IPS DF 6.9 (cell line): ENCODE measurements at regions not wholly inside any gene's neighbourhood (a gene's known extent, or its start where the extent isn't known, plus 50 kb on each side); places are given as distances from the start of the nearest gene placed in this dataset.

Experiments used
- DNase-seq: peaks from one replicate; pipeline ENCODE4 v3.0.0-alpha.2; 2013; ENCODE audit warnings: low read depth, low spot score
- H3K27ac ChIP-seq: one replicate; pipeline ENCODE4 v1.5.1; 2013; ENCODE audit warnings: low read length, control low read depth
- H3K27me3 ChIP-seq: 2 replicates; pipeline ENCODE4 v1.6.1; 2013; ENCODE audit warnings: mild to moderate bottlenecking, low read length; ENCODE audit not compliant: control insufficient read depth, insufficient read depth
- H3K36me3 ChIP-seq: 2 replicates; pipeline ENCODE4 v1.6.1; 2013; ENCODE audit warnings: low read length; ENCODE audit not compliant: control insufficient read depth, insufficient read depth
- H3K4me1 ChIP-seq: 2 replicates; pipeline ENCODE4 v1.6.1; 2013; ENCODE audit warnings: low read length; ENCODE audit not compliant: control insufficient read depth, insufficient read depth
- H3K4me3 ChIP-seq: 2 replicates; pipeline ENCODE4 v1.5.1; 2013; ENCODE audit warnings: mild to moderate bottlenecking, low read length
- H3K9me3 ChIP-seq: 2 replicates; pipeline ENCODE4 v1.6.1; 2013; ENCODE audit warnings: low read length, inconsistent platforms; ENCODE audit not compliant: control insufficient read depth, insufficient read depth
- WGBS: extraction: QIAGEN DNeasy Blood & Tissue Kit; methylation state at CpG from one replicate; pipeline ENCODE4 v1.1.7; 2013; ENCODE audit warnings: mixed read lengths, missing lambda C conversion rate; ENCODE audit not compliant: insufficient read length, insufficient coverage; 5-methylcytosine and 5-hydroxymethylcytosine counted together

DNA sequence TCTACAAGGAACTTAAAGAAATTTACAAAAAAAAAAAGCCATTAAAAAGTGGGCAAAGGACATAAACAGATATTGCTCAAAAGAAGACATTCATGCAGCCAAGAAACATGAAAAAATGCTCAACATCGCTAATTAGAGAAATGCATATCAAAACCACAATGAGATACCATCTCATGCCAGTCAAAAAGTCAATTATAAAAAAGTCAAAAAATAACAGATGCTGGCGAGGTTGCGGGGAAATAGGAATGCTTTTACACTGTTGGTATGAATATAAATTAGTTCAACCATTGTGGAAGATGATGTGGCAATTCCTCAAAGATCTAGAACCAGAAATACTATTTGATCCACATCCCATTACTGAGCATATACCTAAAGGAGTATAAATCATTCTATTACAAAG lies 411.9 kb upstream of the MARCKS start:
- Histone ChIP-seq H3K4me3 (no peak overlapping the region), H3K27ac (no peak overlapping the region), H3K4me1 (no peaks in the 10 kb centered on the region), H3K36me3 (no peaks in the 10 kb centered on the region), H3K9me3 (no peaks in the 10 kb centered on the region), H3K27me3 (no peaks in the 10 kb centered on the region)
- no peak for DNase-seq
- WGBS: no CpG with 5 or more reads among the region's 3 CpGs

DNA sequence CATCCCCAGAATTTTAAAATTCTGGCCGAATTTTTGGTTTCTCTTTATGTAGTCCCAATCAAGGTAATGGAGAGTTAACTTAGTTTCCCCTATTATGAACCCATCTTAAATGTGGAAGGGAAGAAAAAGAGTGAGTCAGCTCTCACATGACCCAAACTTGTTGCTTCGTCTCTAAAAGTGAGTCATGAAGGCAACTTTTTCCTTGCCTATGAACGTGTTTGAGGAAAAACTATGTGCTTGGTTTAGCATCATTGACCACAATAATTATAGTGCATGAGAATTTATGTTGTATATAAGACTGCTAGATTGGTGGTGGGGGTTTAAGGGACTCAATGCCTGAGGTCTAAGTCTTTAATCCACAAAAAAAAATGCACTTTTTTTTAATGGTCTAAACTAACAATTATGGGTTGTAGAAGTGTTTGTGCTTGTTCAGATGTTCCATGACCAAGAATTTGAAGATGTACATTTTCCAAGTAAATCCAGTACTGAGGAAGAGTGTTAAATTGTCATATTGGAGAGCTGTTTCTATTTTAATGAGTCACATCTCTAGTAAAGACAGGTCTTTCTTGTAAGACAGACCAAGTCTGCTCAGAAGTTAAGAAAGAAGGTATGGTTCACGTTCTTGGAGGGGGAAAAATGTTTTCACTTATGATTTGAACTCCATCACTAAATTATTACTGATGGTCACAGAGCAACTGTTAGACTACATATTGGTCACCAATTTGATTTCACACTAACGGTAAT lies 409.9 kb upstream of the MARCKS start:
- WGBS: no CpG with 5 or more reads among the region's 5 CpGs
- no peaks in the 10 kb centered on the region for H3K9me3 ChIP-seq
- no peaks in the 10 kb centered on the region for H3K36me3 ChIP-seq
- no peak for DNase-seq
- no peaks in the 10 kb centered on the region for H3K27me3 ChIP-seq
- no peaks in the 10 kb centered on the region for H3K4me1 ChIP-seq
- no peak overlapping the region for H3K27ac ChIP-seq
- H3K4me3 ChIP-seq: no peak overlapping the region

GRCh38 chr6:113449051-113449450 lies 408.1 kb upstream of the MARCKS start:
- Histone ChIP-seq H3K27me3 (no peaks in the 10 kb centered on the region), H3K4me1 (no peaks in the 10 kb centered on the region), H3K27ac (no peak overlapping the region), H3K9me3 (no peaks in the 10 kb centered on the region), H3K36me3 (no peaks in the 10 kb centered on the region), H3K4me3 (no peak overlapping the region)
- DNase-seq: no peak

GRCh38 chr6:113450061-113450465 lies 407.1 kb upstream of the MARCKS start:
- WGBS: no CpG with 5 or more reads among the region's 1 CpG
- no peaks in the 10 kb centered on the region for H3K36me3 ChIP-seq
- H3K27ac ChIP-seq: no peak overlapping the region
- H3K27me3 ChIP-seq: no peaks in the 10 kb centered on the region
- no peak overlapping the region for H3K4me3 ChIP-seq
- DNase-seq: no peak
- H3K9me3 ChIP-seq: no peaks in the 10 kb centered on the region
- H3K4me1 ChIP-seq: no peaks in the 10 kb centered on the region

GRCh38 chr6:113451049-113451448 lies 406.1 kb upstream of the MARCKS start:
- H3K27ac ChIP-seq: no peak overlapping the region
- H3K4me1 ChIP-seq: no peaks in the 10 kb centered on the region
- H3K9me3 ChIP-seq: no peaks in the 10 kb centered on the region
- DNase-seq: no peak
- H3K27me3 ChIP-seq: no peaks in the 10 kb centered on the region
- H3K4me3 ChIP-seq: no peak overlapping the region
- no peaks in the 10 kb centered on the region for H3K36me3 ChIP-seq
- WGBS: no CpG with 5 or more reads among the region's 3 CpGs

- Histone ChIP-seq H3K36me3 (no peaks in the 10 kb centered on the region), H3K9me3 (no peaks in the 10 kb centered on the region), H3K4me3 (no peak overlapping the region), H3K4me1 (no peaks in the 10 kb centered on the region), H3K27me3 (no peaks in the 10 kb centered on the region), H3K27ac (no peak overlapping the region)
- WGBS: no CpG with 5 or more reads among the region's 4 CpGs
- DNase-seq: no peak
Measured at GRCh38 chr6:113457198-113457597, 399.9 kb upstream of the MARCKS start.

DNA sequence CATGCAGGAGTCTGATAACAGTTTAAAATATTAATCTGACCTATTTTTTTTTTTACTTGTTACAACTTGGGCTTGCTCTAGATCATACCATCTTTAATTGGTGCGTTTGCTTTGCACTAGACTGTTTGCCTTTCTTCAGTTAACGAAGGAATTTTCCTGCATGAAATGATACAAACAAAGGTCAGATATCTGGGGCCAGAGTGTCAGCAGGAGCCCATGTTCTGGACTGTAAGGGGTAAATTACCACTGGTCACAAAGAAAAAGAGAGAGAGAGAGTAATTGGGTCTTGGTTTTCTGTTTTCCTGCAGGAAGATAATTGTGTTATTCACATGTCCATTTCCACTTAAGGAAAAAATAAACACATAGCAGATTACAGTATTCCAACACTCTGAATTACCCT lies 399.4 kb upstream of the MARCKS start:
- DNase-seq: no peak
- no peaks in the 10 kb centered on the region for H3K27me3 ChIP-seq
- H3K4me1 ChIP-seq: no peaks in the 10 kb centered on the region
- H3K27ac ChIP-seq: no peak overlapping the region
- WGBS: no CpG with 5 or more reads among the region's 2 CpGs
- H3K9me3 ChIP-seq: no peaks in the 10 kb centered on the region
- no peak overlapping the region for H3K4me3 ChIP-seq
- H3K36me3 ChIP-seq: no peaks in the 10 kb centered on the region

GRCh38 chr6:113458368-113459010 lies 398.7 kb upstream of the MARCKS start:
- Histone ChIP-seq H3K27ac (no peak overlapping the region), H3K4me1 (no peaks in the 10 kb centered on the region), H3K9me3 (no peaks in the 10 kb centered on the region), H3K4me3 (no peak overlapping the region), H3K27me3 (no peaks in the 10 kb centered on the region), H3K36me3 (no peaks in the 10 kb centered on the region)
- no peak for DNase-seq
- no CpG with 5 or more reads among the region's 2 CpGs for WGBS

DNA sequence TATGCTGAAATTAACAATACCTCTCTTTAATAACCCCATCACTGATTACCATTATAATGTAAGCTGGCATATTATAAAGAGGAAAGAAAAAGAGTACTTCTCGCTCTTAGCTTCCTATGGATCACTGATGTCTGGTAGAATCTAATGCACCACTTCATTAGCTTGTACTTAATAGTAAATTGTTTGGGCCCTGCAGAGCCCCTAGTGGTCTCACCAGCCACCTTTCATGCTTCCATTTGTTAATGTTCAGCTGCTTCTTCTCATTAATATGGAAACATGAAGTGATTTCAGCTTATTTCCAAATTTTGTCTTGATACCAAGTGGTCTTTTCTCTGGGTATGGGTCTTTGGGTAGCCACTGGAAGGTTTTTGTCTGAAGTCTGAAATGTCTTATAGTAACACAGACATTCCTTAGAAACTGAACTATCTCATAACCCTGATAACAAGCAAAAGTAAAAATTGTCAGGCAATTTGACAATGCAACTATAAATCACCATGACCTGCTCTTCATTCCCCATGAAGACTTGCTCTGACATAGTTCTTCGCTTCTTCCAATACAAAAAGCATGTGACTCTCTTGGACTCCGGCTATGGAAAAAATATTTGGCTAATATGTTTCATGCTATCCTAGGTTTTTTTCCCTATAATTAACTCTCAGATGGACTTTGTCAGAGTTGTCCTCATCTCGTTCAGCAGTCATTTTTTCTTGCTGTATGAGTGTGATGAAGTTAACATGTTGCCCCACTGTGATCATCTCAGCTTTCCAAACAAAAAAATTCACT lies 395.8 kb upstream of the MARCKS start:
- Histone ChIP-seq H3K27ac (no peak overlapping the region), H3K36me3 (no peaks in the 10 kb centered on the region), H3K27me3 (no peaks in the 10 kb centered on the region), H3K4me3 (no peak overlapping the region), H3K4me1 (no peaks in the 10 kb centered on the region), H3K9me3 (no peaks in the 10 kb centered on the region)
- WGBS: no CpG with 5 or more reads among the region's 4 CpGs
- DNase-seq: no peak

- DNase-seq: no peak
- no peaks in the 10 kb centered on the region for H3K4me1 ChIP-seq
- H3K4me3 ChIP-seq: no peak overlapping the region
- H3K27me3 ChIP-seq: no peaks in the 10 kb centered on the region
- no peaks in the 10 kb centered on the region for H3K36me3 ChIP-seq
- no peak overlapping the region for H3K27ac ChIP-seq
- no peaks in the 10 kb centered on the region for H3K9me3 ChIP-seq
- WGBS: no CpG with 5 or more reads among the region's 3 CpGs
Measured at GRCh38 chr6:113464536-113464935, 392.6 kb upstream of the MARCKS start.
